Stimulated activated CD4-positive, alpha-beta T cell treated with anti-CD3 and anti-CD28 coated beads, Interleukin-15, amount 100 ng/mL, for 24 hours (primary cell): ENCODE measurements at regions not wholly inside any gene's neighbourhood (a gene's known extent, or its start where the extent isn't known, plus 50 kb on each side); places are given as distances from the start of the nearest gene placed in this dataset.
"Not testable (repeated sequence)": the region's sequence is repeated elsewhere in the genome, so short reads cannot be mapped to it uniquely, and the experiment has no call there.

Source experiments
- DNase-seq: peaks from one replicate; pipeline ENCODE4 v3.0.0-alpha.2; 2020

DNA sequence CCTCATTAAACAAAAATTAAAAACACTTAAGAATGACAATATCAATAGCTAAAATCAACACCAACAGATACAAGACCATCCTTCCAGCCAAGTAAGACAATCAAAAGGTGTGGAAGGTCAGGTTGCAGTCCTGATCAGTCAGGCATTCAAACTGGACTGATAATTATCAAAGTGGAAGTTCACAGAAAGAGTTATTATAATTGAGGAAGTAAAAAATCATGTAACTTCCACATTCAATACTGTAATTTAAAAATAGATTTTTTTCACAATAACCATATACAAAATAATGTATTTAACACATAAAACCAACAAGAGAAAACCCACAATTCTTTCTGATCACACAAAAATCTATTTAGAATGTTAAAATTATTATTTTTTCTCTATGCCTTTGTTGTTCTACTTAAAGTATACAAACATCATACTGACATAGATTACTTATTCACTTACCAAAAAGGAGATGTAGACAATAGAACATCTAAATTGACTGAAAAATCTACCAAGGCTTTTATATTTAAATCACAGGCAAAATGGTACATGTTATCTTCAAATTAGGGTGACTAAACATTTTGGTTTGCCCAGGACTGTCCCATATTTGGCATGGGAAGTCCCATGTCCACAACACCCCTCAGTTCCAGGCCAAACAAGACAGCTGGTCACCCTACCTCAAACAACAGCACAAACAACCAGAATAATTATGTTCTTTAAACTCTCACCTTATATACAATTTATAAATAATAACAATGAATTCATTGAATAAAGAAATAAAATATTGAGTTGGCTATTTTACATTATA is 142.5 kb upstream of the SLC24A2 start:
- DNase-seq, result no peak

DNA sequence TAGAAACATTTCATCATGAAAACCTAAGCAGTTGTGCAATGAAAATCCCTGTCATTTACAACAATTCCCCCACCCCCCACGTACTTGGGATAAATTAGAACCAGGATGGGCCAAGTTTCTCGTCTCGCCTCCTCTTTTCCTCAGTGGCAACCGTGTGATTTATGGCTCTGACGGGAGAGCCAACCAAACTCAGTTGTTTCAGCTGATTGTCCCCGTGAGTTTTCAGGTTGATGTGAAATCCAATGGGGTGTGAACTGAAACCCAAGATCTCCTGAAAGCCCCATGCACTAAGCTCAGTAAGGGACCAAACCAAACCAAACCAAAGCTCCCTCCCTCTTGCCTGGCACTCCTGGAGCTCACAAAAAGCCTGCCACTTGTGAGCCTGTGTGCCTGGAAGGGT is 138.7 kb upstream of the SLC24A2 start:
- no peak for DNase-seq

DNA sequence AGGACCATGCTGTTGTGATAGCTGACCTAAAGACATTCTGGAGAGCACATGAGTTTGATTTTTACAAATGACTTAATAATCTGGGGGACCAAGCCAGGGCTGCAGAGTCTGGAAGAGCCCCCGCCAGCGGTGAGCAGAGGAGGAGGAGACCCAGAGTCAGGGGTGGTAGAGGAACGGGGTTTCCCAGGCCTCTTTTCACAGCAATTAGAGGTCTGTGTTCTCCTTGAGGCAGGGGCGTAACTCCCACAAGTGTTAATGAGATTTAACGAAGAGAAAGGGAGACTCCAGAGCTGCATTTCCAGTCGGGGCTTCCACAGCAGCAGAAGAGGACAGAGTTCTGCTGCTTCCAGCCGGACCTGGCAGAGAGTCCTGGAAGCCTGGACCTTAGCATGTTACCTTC is 137.9 kb upstream of the SLC24A2 start:
- DNase-seq, result no peak

DNA sequence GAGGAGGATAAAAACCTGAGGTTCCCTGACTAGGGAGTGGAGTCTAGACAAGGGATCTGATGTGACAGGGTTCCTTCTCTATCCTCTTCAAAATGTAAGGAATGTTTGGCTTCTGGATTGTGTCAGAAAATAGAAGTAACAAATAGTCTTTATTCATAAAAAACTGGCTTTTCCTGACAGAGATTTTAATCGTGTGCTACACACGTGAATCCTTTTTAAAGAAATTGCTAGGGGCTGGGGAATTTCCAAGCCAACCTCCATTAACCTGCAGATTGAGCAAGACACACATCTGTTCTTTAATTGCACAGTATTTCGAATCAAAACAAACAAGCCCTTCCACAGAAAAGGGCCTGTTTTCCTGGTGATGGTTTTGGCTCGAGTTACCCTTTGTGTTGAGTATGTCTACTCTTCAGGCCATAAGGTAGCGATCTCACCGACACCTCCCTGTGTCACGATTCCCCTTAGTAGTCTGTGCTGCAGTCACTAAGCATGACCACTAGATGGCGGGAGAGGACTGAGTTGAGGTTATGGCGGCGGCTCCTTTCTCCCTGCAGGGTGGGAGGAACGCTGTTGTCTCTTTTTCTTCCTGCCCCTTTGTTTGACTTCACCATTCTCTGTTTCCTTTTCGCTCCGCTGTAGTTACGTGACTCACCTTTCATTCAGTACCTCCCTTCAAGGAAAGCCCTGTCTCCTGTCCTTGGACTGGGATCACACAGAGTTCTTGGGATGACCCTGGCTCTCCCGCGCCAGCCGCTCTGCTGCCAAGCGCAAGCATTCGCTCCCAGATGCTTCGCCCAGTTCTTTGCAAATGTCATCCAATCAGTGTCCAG is 137.1 kb upstream of the SLC24A2 start:
- DNase-seq, result peak; percentile 81

DNA sequence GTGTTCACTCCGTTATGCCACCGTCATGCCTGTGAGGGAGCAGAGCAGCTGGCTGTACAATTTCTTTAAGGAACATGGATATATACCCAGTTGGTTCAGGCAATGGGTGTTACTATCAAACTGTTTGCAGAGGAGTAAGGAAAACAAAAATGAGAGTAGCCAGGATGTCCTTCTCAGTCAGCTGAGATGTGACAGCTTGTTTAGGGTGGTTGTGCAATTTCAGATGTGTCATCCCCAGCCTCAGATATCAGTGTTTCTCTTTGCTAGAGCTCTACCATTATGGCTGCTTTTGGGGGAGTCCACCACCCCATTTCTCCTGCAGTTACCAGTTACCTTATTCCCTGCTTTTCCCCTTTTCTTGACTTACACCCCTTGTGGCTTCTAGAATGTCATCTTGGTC is 135.2 kb upstream of the SLC24A2 start:
- no peak for DNase-seq

DNA sequence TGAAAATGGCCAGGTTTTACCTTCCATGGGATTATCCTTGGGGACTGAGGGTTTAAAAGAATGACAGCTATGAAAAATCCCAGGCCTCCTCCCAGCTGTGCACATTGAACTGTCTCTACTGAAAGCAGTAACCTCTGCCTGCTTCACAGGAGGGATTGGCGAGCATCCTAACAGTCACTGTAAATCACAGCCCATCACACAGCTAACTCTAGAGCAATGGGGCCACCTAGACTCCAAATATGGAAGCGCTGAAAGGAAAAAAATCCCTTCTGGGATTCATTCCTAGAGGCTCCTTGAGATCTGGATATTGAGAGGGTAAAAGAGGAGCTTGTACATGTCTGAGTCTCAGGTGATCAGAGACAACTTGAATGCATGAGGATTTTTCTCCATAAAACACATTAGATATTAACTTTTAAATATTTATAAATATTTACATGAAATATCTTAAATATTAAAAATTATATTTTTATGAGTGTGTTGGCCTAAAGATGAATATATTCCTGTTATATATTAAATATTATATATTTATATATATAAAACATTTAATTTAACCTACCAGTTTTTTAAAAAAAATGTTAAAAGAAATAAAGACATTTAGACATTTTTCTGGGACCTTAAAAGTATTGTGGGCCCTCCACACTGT is 133.8 kb upstream of the SLC24A2 start:
- DNase-seq, result no peak

DNA sequence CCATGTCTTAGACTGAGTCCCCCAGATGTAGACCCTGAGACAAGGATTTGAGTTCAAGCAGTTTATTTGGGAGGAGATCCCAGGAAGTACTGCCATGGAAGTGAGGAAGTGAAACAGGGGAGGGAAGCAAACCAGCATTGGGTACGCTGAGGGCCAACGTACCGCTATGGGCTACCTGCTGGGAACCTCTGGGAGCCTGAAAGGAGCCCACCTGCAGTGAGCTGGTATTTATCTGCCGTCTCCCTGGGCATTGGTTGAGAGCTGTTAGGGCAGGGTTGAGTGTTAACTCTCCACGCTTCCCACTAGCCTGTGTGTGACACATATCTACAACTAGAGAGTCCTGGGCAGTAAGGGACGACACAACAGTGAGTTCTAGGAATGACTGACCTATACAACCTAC is 131.6 kb upstream of the SLC24A2 start:
- DNase-seq, result no peak

DNA sequence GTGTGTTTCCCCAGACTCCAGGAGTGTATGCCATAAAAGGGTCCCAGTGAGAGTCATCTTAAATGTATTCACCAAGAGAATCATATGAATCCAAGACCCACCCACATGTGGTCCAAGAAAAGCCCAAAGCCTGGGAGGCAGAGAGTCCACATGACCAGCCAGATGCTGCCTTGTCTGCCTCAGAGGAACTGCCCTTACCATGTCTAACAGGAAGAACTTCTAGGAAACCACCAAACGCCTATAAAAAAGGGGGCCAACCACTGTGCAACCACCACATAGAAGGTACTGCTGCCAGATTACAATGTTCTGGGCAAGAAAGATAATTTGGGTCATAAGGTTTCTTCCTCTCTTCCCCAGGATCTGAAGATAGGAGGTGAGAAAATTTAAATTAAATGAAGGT is 129.8 kb upstream of the SLC24A2 start:
- DNase-seq, result no peak

DNA sequence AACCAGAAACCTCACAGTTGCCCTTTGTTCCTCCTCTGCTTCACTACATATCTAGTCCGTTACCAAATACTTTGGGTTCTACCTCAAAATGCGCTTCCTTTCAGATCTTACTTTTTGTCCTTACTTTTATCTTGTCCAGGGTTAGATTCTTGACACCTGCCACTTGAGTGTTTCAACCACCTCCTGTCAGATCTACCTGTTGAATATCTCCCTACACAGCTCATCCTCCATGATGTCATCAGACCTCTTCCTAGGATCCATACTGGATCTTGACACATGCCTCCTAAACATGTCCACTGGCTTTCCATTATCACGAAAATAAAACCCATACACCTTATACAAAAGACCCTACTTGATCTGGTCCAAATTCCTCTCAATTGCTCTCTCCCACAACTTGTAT is 125.2 kb upstream of the SLC24A2 start:
- DNase-seq, result no peak

DNA sequence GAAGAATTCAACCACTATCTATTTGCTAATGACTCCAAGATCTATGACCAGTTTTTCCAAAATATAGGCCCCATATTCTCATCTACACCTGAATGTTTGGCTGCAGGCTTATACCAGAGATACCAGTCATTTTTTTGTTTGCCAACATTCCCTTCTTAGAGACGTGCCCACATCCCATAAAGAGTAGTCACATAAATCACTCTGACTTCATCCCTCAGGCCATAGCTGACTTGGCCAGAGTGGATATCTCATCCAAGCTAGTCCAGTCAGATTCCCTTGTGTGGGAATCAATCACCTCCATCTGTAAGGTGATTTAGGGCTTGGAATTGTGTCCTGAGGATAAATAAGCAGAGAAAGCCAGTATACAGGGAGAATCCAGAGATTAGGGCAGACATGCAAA is 124.3 kb upstream of the SLC24A2 start:
- DNase-seq, result no peak

DNA sequence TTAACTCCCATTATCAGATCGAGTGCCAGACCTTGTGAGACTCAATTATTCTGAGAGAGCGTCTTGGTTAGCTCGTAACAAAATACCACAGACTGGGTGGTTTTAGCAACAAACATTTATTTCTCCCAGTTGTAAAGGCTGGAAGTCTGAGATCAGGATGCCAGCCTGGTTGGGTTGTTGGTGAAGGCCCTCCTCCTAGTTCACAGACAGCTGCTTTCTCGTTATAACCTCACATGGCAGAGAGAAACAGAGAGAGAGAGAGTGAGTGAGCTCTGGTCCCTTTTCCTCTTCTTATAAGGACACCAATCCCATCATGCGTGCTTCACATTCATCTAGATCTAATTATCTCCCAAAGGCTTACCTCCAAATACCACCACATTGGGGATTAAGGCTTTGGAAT is 114.2 kb upstream of the SLC24A2 start:
- DNase-seq, result no peak

DNA sequence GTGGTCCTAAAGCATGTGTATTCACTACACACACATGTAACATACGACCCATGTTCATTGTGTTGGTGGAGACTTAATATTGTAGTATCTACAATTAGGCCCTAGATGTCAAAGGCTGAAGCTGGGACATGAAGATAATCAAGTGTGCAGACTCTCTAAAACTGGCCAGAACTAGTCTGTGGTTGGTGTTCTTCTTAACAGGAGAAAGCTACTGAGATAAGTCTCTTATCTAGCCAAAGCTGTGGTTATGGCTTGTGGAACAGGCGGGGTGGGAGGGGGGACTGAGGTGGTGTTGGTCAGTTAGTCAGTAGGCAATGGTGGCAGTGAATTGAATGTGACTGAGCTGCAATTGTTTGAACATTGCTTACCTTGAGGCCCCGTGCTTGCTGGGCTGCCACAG is 112.7 kb upstream of the SLC24A2 start:
- no peak for DNase-seq

DNA sequence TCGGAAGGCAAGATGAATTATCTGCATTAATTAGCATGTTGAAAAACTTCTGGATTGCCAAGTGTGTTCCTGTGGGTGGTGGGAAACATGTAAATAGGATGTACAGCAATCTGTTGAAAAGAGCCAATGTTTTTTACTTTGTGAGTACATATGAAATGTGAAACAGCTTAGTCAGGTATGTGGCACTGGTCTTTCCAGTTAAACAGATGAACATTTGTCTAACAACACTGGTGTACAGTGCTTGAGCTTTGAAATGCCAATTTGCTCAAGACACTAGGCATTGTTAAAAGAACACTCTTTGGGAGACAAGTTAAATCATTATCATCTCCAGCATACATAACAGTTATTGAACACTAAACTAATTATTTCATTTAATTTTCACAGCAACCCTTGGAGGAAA is 107.3 kb upstream of the SLC24A2 start:
- DNase-seq, result no peak

DNA sequence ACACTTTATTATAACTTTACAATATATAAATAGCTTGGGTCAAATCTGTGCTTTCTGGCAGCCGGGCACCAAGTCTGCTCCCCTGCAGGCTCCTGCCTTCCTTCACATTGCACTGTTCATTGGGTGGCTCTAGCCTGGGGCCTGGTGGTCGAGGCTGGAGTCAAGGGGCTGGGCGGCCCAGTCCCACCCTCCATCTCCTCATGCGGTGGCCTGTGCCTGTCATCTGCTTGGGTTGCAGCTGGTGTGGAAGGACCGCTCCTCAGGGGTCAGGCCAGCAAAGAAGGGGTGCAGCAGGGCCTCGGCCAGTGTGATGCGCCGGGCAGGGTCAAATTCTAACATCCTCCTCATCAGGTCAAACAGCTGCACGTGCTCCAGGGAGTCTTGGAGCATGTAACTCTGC is 106.7 kb upstream of the SLC24A2 start:
- not testable (repeated sequence) for DNase-seq

DNA sequence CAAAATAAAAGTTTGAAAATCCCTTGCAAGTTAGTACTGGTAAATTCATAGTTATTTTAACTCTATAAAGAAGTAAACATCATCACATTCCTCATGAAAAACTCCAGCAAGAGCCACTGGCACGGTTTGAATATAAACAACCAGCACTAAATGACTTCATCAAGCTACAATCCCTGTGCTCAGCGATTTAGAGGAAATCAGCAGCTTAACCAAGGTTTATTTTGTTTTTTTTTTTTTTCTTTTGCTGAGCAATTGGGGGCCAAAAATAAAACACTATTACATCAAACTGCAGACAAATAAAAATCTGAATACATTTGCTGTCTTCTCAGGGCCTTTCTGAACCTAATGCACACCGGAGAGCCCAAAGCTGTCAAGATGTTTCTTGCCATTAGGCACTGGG is 106.2 kb upstream of the SLC24A2 start:
- no peak for DNase-seq

DNA sequence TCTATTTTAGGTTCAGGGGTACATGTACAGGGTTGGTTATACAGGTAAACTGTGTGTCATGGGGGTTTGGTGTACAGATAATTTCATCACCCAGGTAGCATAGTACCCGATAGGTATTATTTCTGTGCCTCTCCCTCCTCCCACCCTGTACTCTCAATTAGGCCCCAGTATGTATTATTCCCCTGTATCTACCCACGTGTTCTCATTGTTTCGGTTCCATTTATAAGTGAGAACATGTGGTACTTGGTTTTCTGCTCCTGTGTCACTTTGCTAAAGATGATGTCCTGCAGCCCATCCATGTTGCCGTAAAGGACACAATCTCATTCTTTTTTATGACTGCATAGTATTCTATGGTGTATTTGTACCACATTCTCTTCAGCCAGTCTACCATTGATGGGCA is 96.8 kb upstream of the SLC24A2 start:
- DNase-seq, result no peak

DNA sequence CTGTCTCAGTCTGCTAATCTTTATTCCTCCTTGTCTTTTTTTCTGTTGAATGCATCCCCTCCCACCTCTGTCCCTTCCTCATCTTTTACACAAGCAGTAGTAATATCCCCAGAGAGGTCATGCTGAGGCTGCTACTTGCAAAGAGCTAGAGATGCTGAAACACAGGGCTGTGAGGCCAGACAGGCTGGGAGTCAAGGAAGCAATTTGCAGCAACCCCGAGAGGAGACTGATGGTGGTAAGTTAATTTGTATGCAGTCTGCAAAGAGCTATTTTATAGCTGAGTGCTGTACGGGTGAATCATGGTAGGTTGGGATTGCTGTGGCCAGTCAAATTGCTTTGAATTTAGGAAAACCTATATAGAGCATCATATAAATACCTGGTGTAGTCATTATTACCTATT is 90.2 kb upstream of the SLC24A2 start:
- no peak for DNase-seq

DNA sequence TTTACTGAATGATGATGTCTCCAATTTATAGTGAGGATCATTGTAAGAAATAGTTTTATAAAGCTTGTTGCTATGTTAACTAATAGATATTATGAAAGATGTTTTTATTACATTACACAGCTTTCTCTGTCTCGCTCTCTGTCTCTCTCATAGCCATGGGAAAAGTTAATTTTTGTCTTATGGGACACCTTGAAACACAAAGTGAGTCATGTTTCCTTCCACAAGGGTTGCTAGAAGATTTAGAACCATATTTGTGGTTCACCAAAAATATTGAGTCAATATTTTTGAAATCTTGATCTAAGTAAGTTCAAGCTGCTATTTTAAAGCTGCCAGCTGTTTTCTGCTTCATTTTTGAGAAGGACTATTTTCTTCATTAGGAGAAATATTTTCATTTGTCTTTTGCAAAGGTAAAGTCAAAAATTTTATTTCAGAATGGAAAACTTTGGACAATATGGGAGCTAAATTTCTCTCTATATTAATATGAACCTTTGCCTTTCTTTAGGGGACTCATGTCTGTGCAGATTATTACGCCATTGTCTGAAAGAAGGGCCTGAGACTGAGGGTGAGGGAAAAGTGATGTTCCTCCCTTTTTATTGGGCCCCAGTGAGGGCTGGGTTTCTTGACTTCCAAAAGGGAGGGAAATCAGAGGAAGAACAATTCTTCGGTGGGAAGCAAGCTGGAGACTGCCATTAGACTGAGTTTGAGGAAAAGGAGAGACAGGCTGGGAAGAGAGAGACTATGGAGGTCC is 87.9 kb upstream of the SLC24A2 start:
- no peak for DNase-seq

DNA sequence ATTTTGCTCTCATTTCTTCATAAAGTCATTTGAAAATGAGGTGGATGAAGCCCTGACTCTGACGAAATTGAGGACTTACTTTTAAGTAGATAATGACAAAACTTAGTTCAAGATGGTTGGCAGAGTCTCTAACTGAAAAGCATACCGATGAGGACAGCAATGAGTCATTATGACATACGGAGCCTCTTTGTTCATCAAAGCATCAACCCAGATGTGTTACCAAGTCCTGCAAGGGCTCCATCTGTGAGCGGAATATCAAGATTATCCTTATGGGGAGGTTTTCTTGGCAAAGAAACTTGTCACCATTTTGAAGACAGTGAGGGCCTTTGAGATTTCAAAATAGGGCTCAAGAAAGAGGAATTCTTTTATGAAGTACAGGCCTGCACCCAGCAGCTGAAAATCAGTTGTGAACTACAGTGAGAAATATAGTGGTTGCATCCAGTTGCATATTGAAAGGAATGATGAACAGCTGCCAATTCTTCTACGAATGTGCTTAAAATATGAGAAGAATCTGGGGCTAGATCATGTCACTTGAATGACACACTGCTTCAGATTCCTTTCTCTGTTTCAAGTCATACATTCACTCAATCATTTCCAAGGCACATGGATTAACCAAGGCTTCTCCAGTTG is 86.6 kb upstream of the SLC24A2 start:
- no peak for DNase-seq

DNA sequence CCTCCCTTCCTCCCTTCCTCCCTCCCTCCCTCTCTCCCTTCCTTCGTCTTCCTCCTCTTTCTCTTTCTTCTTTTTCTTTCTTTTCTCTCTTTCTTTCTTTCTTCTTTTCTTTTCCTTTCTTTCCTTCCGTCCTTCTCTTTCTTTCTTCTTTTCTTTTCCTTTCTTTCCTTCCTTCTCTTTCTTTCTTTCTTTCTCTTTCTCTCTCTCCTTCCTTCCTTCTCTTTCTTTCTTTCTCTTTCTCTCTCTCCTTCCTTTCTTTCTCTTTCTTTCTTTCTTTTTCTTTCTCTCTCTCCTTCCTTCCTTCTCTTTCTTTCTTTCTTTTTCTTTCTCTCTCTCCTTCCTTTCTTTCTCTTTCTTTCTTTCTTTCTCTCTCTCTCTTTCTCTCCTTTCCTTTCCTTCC is 84.4 kb upstream of the SLC24A2 start:
- not testable (repeated sequence) for DNase-seq

DNA sequence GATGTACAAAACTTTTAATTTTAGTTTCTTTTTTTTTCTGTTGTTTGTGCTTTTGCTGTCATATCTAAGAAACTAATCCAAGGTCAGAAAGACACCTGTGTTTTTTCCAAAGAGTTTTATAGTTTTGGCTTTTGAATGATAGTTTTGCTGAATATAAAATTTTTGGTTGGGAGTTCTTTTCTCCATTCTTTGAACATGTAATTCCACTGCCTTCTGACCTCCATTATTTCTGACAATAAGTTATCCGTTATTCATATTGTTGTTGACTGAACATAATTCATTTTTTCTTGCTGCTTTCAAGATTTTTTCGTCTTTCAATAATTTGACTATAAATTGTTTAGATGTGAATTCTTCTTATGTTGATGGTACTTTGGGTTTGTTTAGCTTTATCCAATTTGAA is 82.2 kb upstream of the SLC24A2 start:
- no peak for DNase-seq

DNA sequence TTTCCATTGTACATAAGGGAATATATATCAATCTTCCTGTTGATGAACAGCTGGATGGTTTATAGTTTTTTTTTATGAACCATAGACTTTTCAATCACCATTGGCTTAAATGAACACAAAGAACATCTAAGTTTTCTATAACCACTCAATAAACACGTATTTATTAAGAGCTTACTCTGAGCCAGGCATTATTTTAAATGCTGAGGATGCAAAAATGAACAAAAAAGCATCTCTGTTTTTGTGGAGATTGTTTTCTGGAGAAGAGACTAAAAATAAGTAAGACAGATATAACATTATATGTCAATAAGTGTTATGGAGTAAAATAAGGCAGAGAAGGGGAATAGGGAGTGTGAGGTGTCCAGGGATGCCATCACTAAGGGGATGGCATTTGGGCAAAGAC is 52.1 kb upstream of the SLC24A2 start:
- DNase-seq, result no peak
